ENCODE measurements at regions not wholly inside any gene's neighbourhood (a gene's known extent, or its start where the extent isn't known, plus 50 kb on each side); places are given as distances from the start of the nearest gene placed in this dataset.

DNA sequence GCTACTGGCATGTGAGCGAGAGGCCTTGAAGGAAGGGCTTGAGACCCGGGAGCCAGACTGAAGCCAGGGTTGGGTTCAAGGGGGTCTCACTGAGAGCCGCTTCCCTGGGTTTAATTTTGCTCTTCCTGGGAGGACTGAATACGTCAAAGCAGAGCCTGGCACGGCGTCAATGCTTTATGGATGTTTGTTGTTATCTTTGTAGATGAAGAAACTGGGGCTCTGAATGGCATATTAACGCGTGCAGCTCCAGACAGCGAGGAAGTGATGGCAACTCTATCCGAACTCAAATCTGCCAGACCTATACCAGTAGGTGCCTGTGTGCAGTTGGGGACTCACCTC lies 152.8 kb upstream of the PARP11 start:
- TF ChIP-seq CTCF (IDR thresholded peaks at IDR 0.05): no peak
- TF ChIP-seq POLR2A (IDR thresholded peaks at IDR 0.05): no peak

Measured in uterus (tissue), 2 donors.